Endothelial cell of umbilical vein (primary cell): ENCODE measurements at regions not wholly inside any gene's neighbourhood (a gene's known extent, or its start where the extent isn't known, plus 50 kb on each side); places are given as distances from the start of the nearest gene placed in this dataset.

Source experiments
- BruUV-seq: library from RNA; stranded (reverse); fragments of 400-500 nt; replicated peaks from 2 replicates; lab custom pipeline; 2021; lab: Mats Ljungman, UMichigan
- CTCF ChIA-PET: fragments of 300-600, 350-600 bp; sonication (Branson Sonifier 250); formaldehyde crosslinking; loops from one replicate; lab custom pipeline; 2021; ENCODE audit warnings: antibody characterized with exemption, inconsistent platforms; lab: Charles Lee
- POLR2A ChIA-PET: fragments of 300-600, 350-600 bp; sonication (Branson Sonifier 250); formaldehyde crosslinking; loops from one replicate; lab custom pipeline; 2021; ENCODE audit warnings: antibody characterized with exemption, inconsistent platforms; lab: Charles Lee
- DNase-seq: peaks from one replicate; pipeline ENCODE4 v3.0.0-alpha.2; 2011; ENCODE audit warnings: low read depth, low spot score
- FAIRE-seq: peaks from 2 replicates; lab custom pipeline; 2011; peaks lifted over from hg19 to GRCh38; lab: Jason Lieb, UNC
- H2AFZ ChIP-seq: 2 replicates; pipeline ENCODE4 v1.6.0; 2012; ENCODE audit warnings: low read depth, low read length, control low read depth, inconsistent platforms
- H3K27ac ChIP-seq: 2 replicates; pipeline ENCODE4 v1.5.1; 2011; ENCODE audit warnings: low read depth, mild to moderate bottlenecking, control low read depth, low read length, moderate library complexity; ENCODE audit not compliant: insufficient read depth
- H3K27me3 ChIP-seq, 2 experiments: 2 replicates each; pipeline versions ENCODE4 v1.6.0 to v1.6.1; 2011; ENCODE audit warnings: low read length in 2 of 2, mixed read lengths in 1 of 2; ENCODE audit not compliant: control insufficient read depth in 2 of 2, insufficient read depth in 2 of 2
- H3K36me3 ChIP-seq, 2 experiments: 2 replicates in 1 of 2; 3 replicates in 1 of 2; pipeline ENCODE4 v1.5.1; 2011; ENCODE audit warnings: low read length in 2 of 2, mild to moderate bottlenecking in 1 of 2, moderate library complexity in 1 of 2; ENCODE audit not compliant: control insufficient read depth in 2 of 2, insufficient read depth in 2 of 2; ENCODE audit errors: extremely low read depth in 1 of 2
- H3K4me1 ChIP-seq: 3 replicates; pipeline ENCODE4 v1.5.1; 2011; ENCODE audit warnings: mild to moderate bottlenecking, low read length; ENCODE audit not compliant: control insufficient read depth, insufficient read depth; ENCODE audit errors: extremely low read depth
- H3K4me2 ChIP-seq: 2 replicates; pipeline ENCODE4 v1.6.1; 2011; ENCODE audit warnings: low read length, control low read depth, mixed read lengths; ENCODE audit not compliant: insufficient read depth
- H3K4me3 ChIP-seq, 3 experiments: fragments of 200-600 bp in 1 of 3; sonication (generic), shearing (Covaris generic) in 1 of 3; replicated peaks in 1 of 3; 2 replicates each; pipeline ENCODE4 v1.5.1; 2011 to 2016; ENCODE audit warnings: control low read depth in 3 of 3, low read length in 3 of 3, mild to moderate bottlenecking in 2 of 3, inconsistent platforms in 1 of 3, low read depth in 1 of 3, moderate library complexity in 1 of 3; ENCODE audit not compliant: insufficient read depth in 1 of 3
- H3K79me2 ChIP-seq: 2 replicates; pipeline ENCODE4 v1.6.0; 2012; ENCODE audit warnings: low read length, inconsistent platforms; ENCODE audit not compliant: control insufficient read depth, insufficient read depth
- H3K9ac ChIP-seq: replicated peaks from 2 replicates; pipeline ENCODE3; 2011; ENCODE audit warnings: low read length, control low read depth; ENCODE audit not compliant: insufficient read depth; ENCODE audit errors: extremely low read depth
- H3K9me1 ChIP-seq: replicated peaks from 3 replicates; pipeline ENCODE4 v1.6.0; 2011; ENCODE audit warnings: mild to moderate bottlenecking, low read length; ENCODE audit not compliant: control insufficient read depth, insufficient read depth; ENCODE audit errors: extremely low read depth
- H3K9me3 ChIP-seq: replicated peaks from 2 replicates; pipeline ENCODE4 v1.5.1; 2012; ENCODE audit warnings: low read length, inconsistent platforms; ENCODE audit not compliant: control insufficient read depth, insufficient read depth
- H4K20me1 ChIP-seq: replicated peaks from 2 replicates; pipeline ENCODE3; 2011; ENCODE audit warnings: mild to moderate bottlenecking, low read length; ENCODE audit not compliant: control insufficient read depth, insufficient read depth; ENCODE audit errors: extremely low read depth
- EZH2 ChIP-seq: IDR thresholded peaks from 2 replicates; pipeline ENCODE4 v1.6.1; 2012; ENCODE audit warnings: borderline replicate concordance, low read depth, mild to moderate bottlenecking, moderate library complexity, low read length, inconsistent platforms; ENCODE audit not compliant: severe bottlenecking
- FOS ChIP-seq: IDR thresholded peaks from 2 replicates; pipeline ENCODE4 v1.6.1; 2011; ENCODE audit warnings: mild to moderate bottlenecking, low read length, moderate library complexity, borderline replicate concordance; ENCODE audit not compliant: insufficient read depth
- GATA2 ChIP-seq: IDR thresholded peaks from 2 replicates; pipeline ENCODE4 v1.7.0; 2011; ENCODE audit warnings: low read depth, mild to moderate bottlenecking, moderate library complexity, mixed read lengths, low read length; ENCODE audit not compliant: insufficient read length, insufficient read depth
- JUN ChIP-seq: IDR thresholded peaks from 2 replicates; pipeline ENCODE4 v1.6.1; 2011; ENCODE audit warnings: borderline replicate concordance, low read depth; ENCODE audit not compliant: insufficient read length, insufficient read depth
- MAX ChIP-seq: IDR thresholded peaks from 2 replicates; pipeline ENCODE4 v1.6.1; 2011; ENCODE audit not compliant: insufficient read depth, insufficient read length
- MYC ChIP-seq: IDR thresholded peaks from one replicate; pipeline ENCODE4 v1.6.1; 2011; ENCODE audit warnings: mild to moderate bottlenecking, low read depth, low read length
- POLR2A ChIP-seq: IDR thresholded peaks from 2 replicates; pipeline ENCODE4 v1.6.1; 2012; ENCODE audit warnings: low read depth, mild to moderate bottlenecking, control low read depth, low read length
- POLR2AphosphoS5 ChIP-seq: IDR thresholded peaks from 2 replicates; pipeline ENCODE4 v1.6.1; 2012; ENCODE audit warnings: low read depth, mild to moderate bottlenecking, control low read depth, low read length, moderate library complexity; ENCODE audit not compliant: insufficient read depth
- dilution Hi-C: fragments of 300-500 bp; cut with MboI; formaldehyde crosslinking; loops from one replicate; pipeline ENCODE4 v1.15.0; 2019; ENCODE audit warnings: low sequenced_read_pairs; ENCODE audit not compliant: extremely low pct_ligation_motif_present
- intact Hi-C: fragments of 100-400 bp; cut with micrococcal nuclease; formaldehyde crosslinking; loops from one replicate; pipeline ENCODE4 v1.10.0; 2022
- TF ChIP-seq, protein P1 (sequence below), 2 donors: IDR thresholded peaks; 1 replicate in 1 of 2; 2 replicates in 1 of 2; pipeline ENCODE4 v1.5.1; 2011; ENCODE audit warnings: low read length in 2 of 2, mild to moderate bottlenecking in 2 of 2, moderate library complexity in 2 of 2, control low read depth in 1 of 2, inconsistent platforms in 1 of 2, low read depth in 1 of 2; ENCODE audit not compliant: insufficient read depth in 1 of 2; ENCODE audit errors: extremely low read depth in 1 of 2

DNA sequence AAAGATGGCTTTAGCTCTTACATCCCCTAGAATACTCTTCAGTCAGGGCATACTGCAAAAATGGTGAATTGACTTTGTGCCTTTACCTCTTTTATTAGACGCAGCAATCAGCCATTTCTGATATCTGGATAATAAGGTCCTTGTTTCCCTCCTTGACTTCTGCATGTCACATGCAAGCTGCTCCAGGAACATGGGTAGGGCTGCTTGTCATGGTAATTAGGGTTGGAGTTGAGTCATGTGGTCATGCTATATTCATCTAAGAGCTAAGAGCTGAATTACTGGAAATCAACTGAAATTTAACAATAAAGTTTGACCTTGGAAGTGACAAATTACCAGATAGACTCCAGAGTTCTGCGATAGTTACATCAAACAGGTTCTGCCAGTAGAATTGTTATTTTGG, 122.2 kb downstream of the DDX3Y start:
- Histone ChIP-seq H3K4me2 (no peak overlapping the region), H3K9me3 (no peaks in the 10 kb centered on the region), H3K9ac (no peak overlapping the region), H3K4me3 (no peak overlapping the region), H3K27ac (no peak overlapping the region), H4K20me1 (no peaks in the 10 kb centered on the region), H3K9me1 (no peaks in the 10 kb centered on the region), H2AFZ (no peak overlapping the region), H3K27me3 (no peaks in the 10 kb centered on the region), H3K79me2 (no peaks in the 10 kb centered on the region), H3K4me1 (no peaks in the 10 kb centered on the region), H3K36me3 (no peaks in the 10 kb centered on the region)
- no peak for FAIRE-seq
- no peak for DNase-seq
- POLR2A ChIA-PET = no interaction called here
- CTCF ChIA-PET = no interaction called here
- BruUV-seq = no TSS peak
- TF ChIP-seq, protein P1, sequence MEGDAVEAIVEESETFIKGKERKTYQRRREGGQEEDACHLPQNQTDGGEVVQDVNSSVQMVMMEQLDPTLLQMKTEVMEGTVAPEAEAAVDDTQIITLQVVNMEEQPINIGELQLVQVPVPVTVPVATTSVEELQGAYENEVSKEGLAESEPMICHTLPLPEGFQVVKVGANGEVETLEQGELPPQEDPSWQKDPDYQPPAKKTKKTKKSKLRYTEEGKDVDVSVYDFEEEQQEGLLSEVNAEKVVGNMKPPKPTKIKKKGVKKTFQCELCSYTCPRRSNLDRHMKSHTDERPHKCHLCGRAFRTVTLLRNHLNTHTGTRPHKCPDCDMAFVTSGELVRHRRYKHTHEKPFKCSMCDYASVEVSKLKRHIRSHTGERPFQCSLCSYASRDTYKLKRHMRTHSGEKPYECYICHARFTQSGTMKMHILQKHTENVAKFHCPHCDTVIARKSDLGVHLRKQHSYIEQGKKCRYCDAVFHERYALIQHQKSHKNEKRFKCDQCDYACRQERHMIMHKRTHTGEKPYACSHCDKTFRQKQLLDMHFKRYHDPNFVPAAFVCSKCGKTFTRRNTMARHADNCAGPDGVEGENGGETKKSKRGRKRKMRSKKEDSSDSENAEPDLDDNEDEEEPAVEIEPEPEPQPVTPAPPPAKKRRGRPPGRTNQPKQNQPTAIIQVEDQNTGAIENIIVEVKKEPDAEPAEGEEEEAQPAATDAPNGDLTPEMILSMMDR (IDR thresholded peaks at IDR 0.05; ENCODE audit: extremely low read depth in 1 of 2, insufficient read depth in 1 of 2, low read depth in 1 of 2, low read length in 2 of 2) = no peak
- no peak for TF ChIP-seq EZH2
- TF ChIP-seq MYC = no peak
- no peak for TF ChIP-seq FOS
- no peak for TF ChIP-seq POLR2A
- no peak for TF ChIP-seq POLR2AphosphoS5
- TF ChIP-seq JUN = no peak
- no peak for TF ChIP-seq MAX
- no peak for TF ChIP-seq GATA2
- intact Hi-C loops = no loop called here
- dilution Hi-C loops = no loop called here
